OCI-LY3 (cell line): ENCODE measurements at regions not wholly inside any gene's neighbourhood (a gene's known extent, or its start where the extent isn't known, plus 50 kb on each side); places are given as distances from the start of the nearest gene placed in this dataset.

Experiments
- H2AFZ ChIP-seq: fragments of 200-600, 300-600 bp; shearing (Covaris generic); 2 replicates; pipeline ENCODE4 v1.6.0; 2014; ENCODE audit warnings: antibody characterized with exemption, low read depth, low read length
- H3K27ac ChIP-seq: fragments of 200-600, 300-600 bp; sonication (generic); 2 replicates; pipeline ENCODE4 v1.5.1; 2014; ENCODE audit warnings: mild to moderate bottlenecking, low read length, moderate library complexity, mixed read lengths
- H3K27me3 ChIP-seq: fragments of 200-600, 300-600 bp; sonication (generic); 2 replicates; pipeline ENCODE4 v1.6.1; 2014; ENCODE audit warnings: low read depth, low read length, mixed read lengths
- H3K36me3 ChIP-seq: fragments of 200-600, 300-600 bp; sonication (generic); replicated peaks from 2 replicates; pipeline ENCODE3; 2014; ENCODE audit warnings: low read depth, low read length, mixed read lengths
- H3K4me1 ChIP-seq: fragments of 300-600, 200-600 bp; sonication (generic); 2 replicates; pipeline ENCODE4 v1.6.1; 2014; ENCODE audit warnings: low read length, mixed read lengths
- H3K4me2 ChIP-seq: fragments of 200-600, 300-600 bp; sonication (generic); 2 replicates; pipeline ENCODE4 v1.6.1; 2014; ENCODE audit warnings: low read length, mixed read lengths
- H3K4me3 ChIP-seq: fragments of 300-600, 200-600 bp; sonication (generic); 2 replicates; pipeline ENCODE4 v1.5.1; 2014; ENCODE audit warnings: antibody characterized with exemption, mild to moderate bottlenecking, low read length, moderate library complexity
- H3K79me2 ChIP-seq: fragments of 300-600, 200-600 bp; shearing (Covaris generic); 2 replicates; pipeline ENCODE4 v1.6.1; 2014; ENCODE audit warnings: mild to moderate bottlenecking, low read length, mixed read lengths
- H3K9ac ChIP-seq: fragments of 300-600, 200-600 bp; shearing (Covaris generic); 2 replicates; pipeline ENCODE4 v1.6.0; 2014; ENCODE audit warnings: mild to moderate bottlenecking, low read length, moderate library complexity
- H3K9me3 ChIP-seq: fragments of 200-600, 300-600 bp; shearing (Covaris generic); 2 replicates; pipeline ENCODE4 v1.6.1; 2014; ENCODE audit warnings: low read length, mixed read lengths; ENCODE audit not compliant: insufficient read depth
- H4K20me1 ChIP-seq: fragments of 200-600, 300-600 bp; sonication (generic); 2 replicates; pipeline ENCODE4 v1.6.1; 2016; ENCODE audit warnings: low read length, mixed read lengths; ENCODE audit not compliant: insufficient read depth
- EZH2phosphoT487 ChIP-seq: fragments of 200-600 bp; shearing (Covaris generic); IDR thresholded peaks from 2 replicates; pipeline ENCODE4 v1.6.1; 2018; ENCODE audit warnings: antibody characterized with exemption, mixed run types, low read depth
- TF ChIP-seq, protein P1 (sequence below): fragments of 200-600, 300-600 bp; sonication (generic); IDR thresholded peaks from 2 replicates; pipeline ENCODE4 v1.5.1; 2014; ENCODE audit warnings: antibody characterized with exemption, low read length, low read depth

GRCh38 chr7:130821864-130822263 is 87.9 kb upstream of the KLF14 start:
- TF ChIP-seq, protein P1, sequence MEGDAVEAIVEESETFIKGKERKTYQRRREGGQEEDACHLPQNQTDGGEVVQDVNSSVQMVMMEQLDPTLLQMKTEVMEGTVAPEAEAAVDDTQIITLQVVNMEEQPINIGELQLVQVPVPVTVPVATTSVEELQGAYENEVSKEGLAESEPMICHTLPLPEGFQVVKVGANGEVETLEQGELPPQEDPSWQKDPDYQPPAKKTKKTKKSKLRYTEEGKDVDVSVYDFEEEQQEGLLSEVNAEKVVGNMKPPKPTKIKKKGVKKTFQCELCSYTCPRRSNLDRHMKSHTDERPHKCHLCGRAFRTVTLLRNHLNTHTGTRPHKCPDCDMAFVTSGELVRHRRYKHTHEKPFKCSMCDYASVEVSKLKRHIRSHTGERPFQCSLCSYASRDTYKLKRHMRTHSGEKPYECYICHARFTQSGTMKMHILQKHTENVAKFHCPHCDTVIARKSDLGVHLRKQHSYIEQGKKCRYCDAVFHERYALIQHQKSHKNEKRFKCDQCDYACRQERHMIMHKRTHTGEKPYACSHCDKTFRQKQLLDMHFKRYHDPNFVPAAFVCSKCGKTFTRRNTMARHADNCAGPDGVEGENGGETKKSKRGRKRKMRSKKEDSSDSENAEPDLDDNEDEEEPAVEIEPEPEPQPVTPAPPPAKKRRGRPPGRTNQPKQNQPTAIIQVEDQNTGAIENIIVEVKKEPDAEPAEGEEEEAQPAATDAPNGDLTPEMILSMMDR: no peak
- no peak for TF ChIP-seq EZH2phosphoT487
- H3K79me2 ChIP-seq: no peaks in the 10 kb centered on the region
- peak overlapping the region; percentile 54 for H3K4me2 ChIP-seq
- peaks cover 25% of the 10 kb centered on the region for H3K4me1 ChIP-seq
- H2AFZ ChIP-seq: no peak overlapping the region
- peak overlapping the region; percentile 38; the same call in 1 of the 2 replicates for H3K9ac ChIP-seq
- H3K4me3 ChIP-seq: no peak overlapping the region
- H3K27ac ChIP-seq: peak overlapping the region; percentile 81
- H3K27me3 ChIP-seq: no peaks in the 10 kb centered on the region
- H3K9me3 ChIP-seq: peaks cover 15% of the 10 kb centered on the region; the same call in 1 of the 2 replicates
- no peaks in the 10 kb centered on the region for H4K20me1 ChIP-seq
- peaks cover 7% of the 10 kb centered on the region for H3K36me3 ChIP-seq

DNA sequence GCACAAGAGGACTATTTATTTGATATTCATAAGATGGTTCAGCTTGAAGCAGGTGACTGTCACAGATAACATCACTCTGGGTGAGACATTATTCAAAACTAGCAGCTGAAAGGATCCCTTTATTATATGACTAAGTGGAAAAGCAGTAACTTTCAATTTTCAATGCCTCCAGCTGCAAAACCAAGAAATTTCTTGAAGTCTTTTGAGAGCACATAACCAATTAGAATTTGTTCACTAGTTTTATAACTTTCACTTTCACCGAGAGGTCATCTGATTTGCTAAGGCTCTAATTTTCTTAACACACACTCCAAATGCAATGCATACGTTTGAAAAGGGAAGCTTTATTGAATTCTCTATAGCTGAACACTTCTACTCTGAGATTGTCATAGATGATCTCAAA is 88.6 kb upstream of the KLF14 start:
- Histone ChIP-seq H3K4me2 (peak overlapping the region; percentile 54), H3K4me1 (peaks cover 25% of the 10 kb centered on the region), H3K79me2 (no peaks in the 10 kb centered on the region), H3K9me3 (peaks cover 16% of the 10 kb centered on the region; the same call in 1 of the 2 replicates), H3K27me3 (no peaks in the 10 kb centered on the region), H3K27ac (peak overlapping the region; percentile 81), H4K20me1 (no peaks in the 10 kb centered on the region), H3K4me3 (peak overlapping the region; percentile 48), H3K36me3 (peaks cover 7% of the 10 kb centered on the region), H2AFZ (no peak overlapping the region), H3K9ac (peak overlapping the region; percentile 38; the same call in 1 of the 2 replicates)
- TF ChIP-seq, protein P1: no peak
- no peak for TF ChIP-seq EZH2phosphoT487

DNA sequence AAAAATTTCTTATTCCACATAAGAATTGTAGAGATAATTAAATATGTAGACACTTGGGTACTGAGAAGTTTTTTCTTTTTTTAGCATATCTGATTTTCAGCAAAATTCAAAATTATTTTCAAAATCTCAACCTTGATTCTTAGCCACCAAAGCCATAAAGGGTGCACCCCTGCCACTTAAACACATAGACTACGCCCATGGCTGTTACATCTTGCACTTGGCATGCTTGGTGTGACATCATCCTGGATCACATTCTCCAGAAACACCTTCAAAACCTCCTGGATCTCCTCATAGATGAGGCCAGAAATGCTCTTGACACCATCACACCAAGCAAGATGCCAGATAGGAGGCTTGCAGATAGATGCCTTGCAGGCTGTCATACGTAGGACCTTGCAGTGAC is 89.1 kb upstream of the KLF14 start:
- no peaks in the 10 kb centered on the region for H4K20me1 ChIP-seq
- H2AFZ ChIP-seq: peak overlapping the region; percentile 15
- H3K4me1 ChIP-seq: peaks cover 25% of the 10 kb centered on the region

GRCh38 chr7:130825819-130826218 is 91.8 kb upstream of the KLF14 start:
- TF ChIP-seq, protein P1: no peak
- Histone ChIP-seq H3K79me2 (no peaks in the 10 kb centered on the region), H3K9me3 (peaks cover 16% of the 10 kb centered on the region; the same call in 1 of the 2 replicates), H2AFZ (no peak overlapping the region), H3K36me3 (peaks cover 7% of the 10 kb centered on the region), H4K20me1 (no peaks in the 10 kb centered on the region), H3K4me2 (no peak overlapping the region), H3K27me3 (no peaks in the 10 kb centered on the region), H3K9ac (no peak overlapping the region), H3K27ac (no peak overlapping the region), H3K4me3 (no peak overlapping the region), H3K4me1 (peaks cover 25% of the 10 kb centered on the region)

More for the DNA sequence above, 89.1 kb upstream of the KLF14 start:
- Histone ChIP-seq H3K4me3 (peak overlapping the region; percentile 48), H3K36me3 (peaks cover 7% of the 10 kb centered on the region), H3K27ac (peak overlapping the region; percentile 81), H3K4me2 (peak overlapping the region; percentile 54), H3K79me2 (no peaks in the 10 kb centered on the region), H3K9ac (peak overlapping the region; percentile 29; the same call in 1 of the 2 replicates), H3K9me3 (peaks cover 16% of the 10 kb centered on the region; the same call in 1 of the 2 replicates), H3K27me3 (no peaks in the 10 kb centered on the region)
- TF ChIP-seq EZH2phosphoT487: no peak
- TF ChIP-seq, protein P1: no peak
